Activated CD8-positive, alpha-beta T cell treated with anti-CD3 and anti-CD28 coated beads, Interleukin-2, amount 10 ng/mL, durations not matched to agents 7 days and 5 days (primary cell): ENCODE measurements at regions not wholly inside any gene's neighbourhood (a gene's known extent, or its start where the extent isn't known, plus 50 kb on each side); places are given as distances from the start of the nearest gene placed in this dataset.
"Not testable (repeated sequence)": the region's sequence is repeated elsewhere in the genome, so short reads cannot be mapped to it uniquely, and the experiment has no call there.

Experiments
- ATAC-seq: fragments of 150-1000 bp; cut with Tn5 transposase; one replicate; pipeline ENCODE4 v1.10.0; 2021; ENCODE audit warnings: moderate library complexity
- CTCF ChIA-PET: fragments of 350-600 bp; sonication (Branson Sonifier 250); formaldehyde crosslinking; loops from one replicate; lab custom pipeline; 2021; ENCODE audit warnings: antibody characterized with exemption; lab: Charles Lee
- POLR2A ChIA-PET: fragments of 350-600 bp; sonication (Branson Sonifier 250); formaldehyde crosslinking; loops from one replicate; lab custom pipeline; 2021; ENCODE audit warnings: antibody characterized with exemption; lab: Charles Lee
- DNase-seq: peaks from one replicate; pipeline ENCODE4 v3.0.0-alpha.2; 2020
- H3K27ac Mint-ChIP-seq: one replicate; pipeline ENCODE4 v1.8.0; 2021; ENCODE audit warnings: mild to moderate bottlenecking, mixed read lengths
- H3K27me3 Mint-ChIP-seq: one replicate; pipeline ENCODE4 v1.8.0; 2021; ENCODE audit warnings: low read depth, mixed read lengths
- H3K36me3 Mint-ChIP-seq: one replicate; pipeline ENCODE4 v1.8.0; 2021; ENCODE audit warnings: low read depth, mixed read lengths
- H3K4me1 Mint-ChIP-seq: one replicate; pipeline ENCODE4 v1.8.0; 2021; ENCODE audit warnings: low read depth, mixed read lengths
- H3K4me3 Mint-ChIP-seq: one replicate; pipeline ENCODE4 v1.8.0; 2021; ENCODE audit warnings: mild to moderate bottlenecking, mixed read lengths
- H3K9me3 Mint-ChIP-seq: one replicate; pipeline ENCODE4 v1.8.0; 2022; ENCODE audit warnings: mixed read lengths; ENCODE audit not compliant: insufficient read depth

GRCh38 chr1:100629391-100629790 is 90.2 kb upstream of the VCAM1 start:
- H3K36me3 Mint-ChIP-seq = no peaks in the 10 kb centered on the region
- H3K27me3 Mint-ChIP-seq = peaks cover 10% of the 10 kb centered on the region
- POLR2A ChIA-PET = no interaction called here
- H3K9me3 Mint-ChIP-seq = no peaks in the 10 kb centered on the region
- H3K4me3 Mint-ChIP-seq = no peak overlapping the region
- H3K27ac Mint-ChIP-seq = no peak overlapping the region
- CTCF ChIA-PET = interaction anchor here (1.1 to 1.6 kb wide), 2 partner anchors 9 to 16 kb away, joined by 3 to 4 read pairs; no protein-coding TSS in a partner anchor
- DNase-seq = no peak
- ATAC-seq = no peak
- peaks cover 17% of the 10 kb centered on the region for H3K4me1 Mint-ChIP-seq

- ChIA-PET POLR2A (no interaction called here), CTCF (interaction anchor here (1.6 kb wide), 1 partner anchor 10 kb away, joined by 4 read pairs; no protein-coding TSS in a partner anchor)
- DNase-seq (no peak), ATAC-seq (peak; percentile 39)
- Mint-ChIP-seq H3K4me3 (no peak overlapping the region), H3K9me3 (no peaks in the 10 kb centered on the region), H3K4me1 (peaks cover 17% of the 10 kb centered on the region), H3K36me3 (no peaks in the 10 kb centered on the region), H3K27ac (peak overlapping the region; percentile 22), H3K27me3 (peaks cover 15% of the 10 kb centered on the region)
Observed at GRCh38 chr1:100631015-100631551, 88.5 kb upstream of the VCAM1 start.

DNA sequence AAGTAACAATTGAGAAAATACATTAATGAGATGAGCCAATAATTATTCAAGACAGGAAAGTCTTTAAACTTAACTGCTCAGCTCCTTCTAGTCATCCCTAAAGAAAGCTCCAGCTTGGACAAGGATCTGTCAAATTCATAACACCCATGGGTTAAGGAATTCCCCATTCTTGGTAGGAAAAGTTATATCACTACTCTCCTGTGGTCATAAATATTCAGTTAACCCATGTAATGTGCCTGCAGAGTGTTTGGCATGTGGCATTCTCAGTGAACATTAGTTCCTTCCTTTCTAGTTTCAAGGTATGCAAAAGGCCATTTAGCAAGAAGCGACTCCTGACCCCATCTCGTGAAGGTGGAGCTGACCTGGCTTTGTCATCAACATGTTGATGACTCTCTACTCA is 76.7 kb upstream of the VCAM1 start:
- DNase-seq (no peak), ATAC-seq (no peak)
- CTCF ChIA-PET = no interaction called here
- H3K36me3 Mint-ChIP-seq = no peaks in the 10 kb centered on the region
- no peak overlapping the region for H3K27ac Mint-ChIP-seq
- H3K4me3 Mint-ChIP-seq = no peak overlapping the region
- peaks cover 2% of the 10 kb centered on the region for H3K4me1 Mint-ChIP-seq
- POLR2A ChIA-PET = no interaction called here
- H3K27me3 Mint-ChIP-seq = peaks cover 18% of the 10 kb centered on the region
- no peaks in the 10 kb centered on the region for H3K9me3 Mint-ChIP-seq

GRCh38 chr1:100643471-100644196 is 75.9 kb upstream of the VCAM1 start:
- ATAC-seq = no peak
- ChIA-PET CTCF (no interaction called here), POLR2A (no interaction called here)
- Mint-ChIP-seq H3K27me3 (peaks cover 24% of the 10 kb centered on the region), H3K9me3 (no peaks in the 10 kb centered on the region), H3K27ac (no peak overlapping the region), H3K4me3 (no peak overlapping the region), H3K36me3 (no peaks in the 10 kb centered on the region), H3K4me1 (peaks cover 6% of the 10 kb centered on the region)
- no peak for DNase-seq

DNA sequence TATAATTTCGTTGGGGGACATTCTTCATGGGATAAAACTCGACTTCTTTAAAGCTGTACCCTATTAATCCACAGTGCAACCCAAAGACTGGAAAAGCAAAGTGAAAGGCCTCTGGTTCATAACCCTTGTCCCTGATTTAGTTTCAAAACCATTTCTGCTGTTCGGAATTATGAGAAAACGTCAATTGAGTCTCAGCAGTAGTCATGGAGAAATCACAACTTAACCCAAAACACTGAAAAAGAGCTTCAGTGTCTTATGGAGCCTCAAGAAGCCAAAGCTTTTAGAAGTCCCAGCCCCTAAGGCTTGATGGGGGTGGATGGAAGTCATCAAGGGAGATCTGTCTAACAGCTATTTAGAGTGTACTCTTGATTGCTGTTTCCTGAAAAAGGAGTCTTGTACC is 73.5 kb upstream of the VCAM1 start:
- Mint-ChIP-seq H3K9me3 (peaks cover 15% of the 10 kb centered on the region), H3K27me3 (peaks cover 36% of the 10 kb centered on the region), H3K4me3 (no peak overlapping the region), H3K36me3 (peaks cover 8% of the 10 kb centered on the region), H3K27ac (no peak overlapping the region), H3K4me1 (peaks cover 7% of the 10 kb centered on the region)
- DNase-seq (no peak), ATAC-seq (no peak)
- ChIA-PET CTCF (no interaction called here), POLR2A (no interaction called here)

DNA sequence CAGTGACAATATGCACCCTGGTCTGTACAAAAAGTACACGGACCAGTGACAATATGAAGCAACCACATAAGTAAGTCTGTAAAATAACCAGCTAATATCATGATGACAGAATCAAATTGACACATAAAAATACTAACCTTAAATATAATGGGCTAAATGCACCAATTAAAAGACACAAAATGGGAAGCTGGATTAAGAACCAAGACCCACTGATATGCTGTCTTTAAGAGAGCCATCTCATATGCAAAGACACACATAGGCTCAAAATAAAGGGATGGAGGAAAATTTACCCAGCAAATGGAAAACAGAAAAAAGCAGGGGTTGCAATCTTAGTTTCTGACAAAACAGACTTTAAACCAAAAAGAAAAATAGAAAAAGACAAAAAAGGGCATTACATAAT is 70.4 kb upstream of the VCAM1 start:
- ChIA-PET POLR2A (no interaction called here), CTCF (interaction anchor here (1.0 to 1.8 kb wide), 2 partner anchors 11 to 26 kb away, joined by 3 to 5 read pairs; no protein-coding TSS in a partner anchor)
- Mint-ChIP-seq H3K27ac (no peak overlapping the region), H3K4me1 (peaks cover 21% of the 10 kb centered on the region), H3K9me3 (peaks cover 15% of the 10 kb centered on the region), H3K36me3 (peaks cover 8% of the 10 kb centered on the region), H3K27me3 (peaks cover 32% of the 10 kb centered on the region), H3K4me3 (no peak overlapping the region)
- DNase-seq (no peak), ATAC-seq (no peak)

- ATAC-seq = no peak
- ChIA-PET CTCF (no interaction called here), POLR2A (no interaction called here)
- peaks cover 22% of the 10 kb centered on the region for H3K27me3 Mint-ChIP-seq
- no peak overlapping the region for H3K4me3 Mint-ChIP-seq
- no peaks in the 10 kb centered on the region for H3K4me1 Mint-ChIP-seq
- H3K36me3 Mint-ChIP-seq = no peaks in the 10 kb centered on the region
- no peak overlapping the region for H3K27ac Mint-ChIP-seq
- H3K9me3 Mint-ChIP-seq = no peaks in the 10 kb centered on the region
- DNase-seq = no peak
Observed at GRCh38 chr1:100657876-100658715, 61.4 kb upstream of the VCAM1 start.

- H3K4me3 Mint-ChIP-seq = no peak overlapping the region
- H3K27me3 Mint-ChIP-seq = peaks cover 22% of the 10 kb centered on the region
- H3K4me1 Mint-ChIP-seq = no peaks in the 10 kb centered on the region
- CTCF ChIA-PET = no interaction called here
- DNase-seq (no peak), ATAC-seq (no peak)
- no peak overlapping the region for H3K27ac Mint-ChIP-seq
- no peaks in the 10 kb centered on the region for H3K9me3 Mint-ChIP-seq
- POLR2A ChIA-PET = no interaction called here
- no peaks in the 10 kb centered on the region for H3K36me3 Mint-ChIP-seq
Observed at GRCh38 chr1:100658716-100659026, 60.9 kb upstream of the VCAM1 start.

GRCh38 chr1:100661176-100661575 is 58.4 kb upstream of the VCAM1 start:
- DNase-seq (no peak), ATAC-seq (no peak)
- H3K36me3 Mint-ChIP-seq = no peaks in the 10 kb centered on the region
- H3K4me1 Mint-ChIP-seq = no peaks in the 10 kb centered on the region
- H3K9me3 Mint-ChIP-seq = no peaks in the 10 kb centered on the region
- peaks cover 25% of the 10 kb centered on the region for H3K27me3 Mint-ChIP-seq
- H3K27ac Mint-ChIP-seq = no peak overlapping the region
- no peak overlapping the region for H3K4me3 Mint-ChIP-seq
- POLR2A ChIA-PET = no interaction called here
- CTCF ChIA-PET = interaction anchor here (1.7 kb wide), 1 partner anchor 12 kb away, joined by 5 read pairs; no protein-coding TSS in a partner anchor

GRCh38 chr1:100668494-100668893 is 51.0 kb upstream of the VCAM1 start:
- H3K36me3 Mint-ChIP-seq, H3K4me3 Mint-ChIP-seq, H3K27ac Mint-ChIP-seq, ATAC-seq, CTCF ChIA-PET, DNase-seq, POLR2A ChIA-PET, H3K4me1 Mint-ChIP-seq, H3K9me3 Mint-ChIP-seq: not testable (repeated sequence)
- H3K27me3 Mint-ChIP-seq = peaks cover 21% of the 10 kb centered on the region
